ENCODE measurements at regions not wholly inside any gene's neighbourhood (a gene's known extent, or its start where the extent isn't known, plus 50 kb on each side); places are given as distances from the start of the nearest gene placed in this dataset.
"Not testable (repeated sequence)": the region's sequence is repeated elsewhere in the genome, so short reads cannot be mapped to it uniquely, and the experiment has no call there.

DNA sequence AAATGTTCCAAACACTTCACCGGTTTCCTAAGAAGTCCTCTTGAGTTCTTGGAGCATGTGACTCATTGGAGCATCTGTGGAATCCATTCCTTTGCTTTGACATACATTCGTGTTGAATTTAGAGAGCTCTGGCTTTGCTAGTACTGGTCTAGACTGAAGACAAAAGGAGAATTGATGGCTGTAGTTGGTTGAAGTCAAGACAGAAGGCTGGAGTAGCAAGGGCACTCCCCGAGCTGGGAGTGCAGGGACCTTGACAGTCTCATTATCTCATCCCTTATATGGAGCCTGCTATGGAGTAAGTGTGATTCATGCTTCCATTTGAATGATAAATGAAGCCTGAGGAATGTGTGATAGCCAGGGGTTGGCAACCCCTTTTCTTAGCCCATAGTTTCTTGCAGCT is 1249.1 kb downstream of the TYW1 start:
- no peak for TF ChIP-seq POLR2A (IDR thresholded peaks at IDR 0.05; ENCODE audit: low read depth, low read length)
- FAIRE-seq = no peak
- peak; percentile 15 for DNase-seq (ENCODE audit: insufficient read length, low spot score)

DNA sequence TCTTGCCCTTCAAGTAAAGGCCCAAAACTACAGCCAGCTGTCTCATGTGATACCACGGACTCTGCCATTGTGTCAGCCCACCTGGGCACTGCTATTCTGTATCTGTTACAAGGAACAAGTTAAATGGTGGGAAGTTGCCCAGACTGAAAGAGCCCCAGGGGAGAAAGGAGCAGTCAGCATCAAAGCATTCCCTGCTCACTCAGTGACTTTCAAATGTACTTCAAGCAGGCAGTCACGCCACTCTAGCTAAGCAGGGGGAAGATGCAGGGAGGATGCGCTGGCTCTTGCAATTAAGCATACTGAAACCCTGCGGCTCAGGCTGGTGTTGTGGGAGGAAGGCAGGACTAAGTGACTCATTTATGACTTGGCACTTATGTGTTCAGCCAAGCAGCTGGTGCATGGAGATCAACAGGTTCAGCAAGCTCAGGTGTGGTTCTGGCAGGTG is 1249.6 kb downstream of the TYW1 start:
- DNase-seq (ENCODE audit: insufficient read length, low spot score) (peak; percentile 36), FAIRE-seq (no peak)

GRCh38 chr7:68247126-68247525 is 1250.5 kb downstream of the TYW1 start:
- TF ChIP-seq POLR2A (IDR thresholded peaks at IDR 0.05; ENCODE audit: low read depth, low read length) = no peak
- FAIRE-seq (no peak), DNase-seq (ENCODE audit: insufficient read length, low spot score) (no peak)

More for the DNA sequence above, 1249.6 kb downstream of the TYW1 start:
- no peak for TF ChIP-seq POLR2A (IDR thresholded peaks at IDR 0.05; ENCODE audit: low read depth, low read length)

DNA sequence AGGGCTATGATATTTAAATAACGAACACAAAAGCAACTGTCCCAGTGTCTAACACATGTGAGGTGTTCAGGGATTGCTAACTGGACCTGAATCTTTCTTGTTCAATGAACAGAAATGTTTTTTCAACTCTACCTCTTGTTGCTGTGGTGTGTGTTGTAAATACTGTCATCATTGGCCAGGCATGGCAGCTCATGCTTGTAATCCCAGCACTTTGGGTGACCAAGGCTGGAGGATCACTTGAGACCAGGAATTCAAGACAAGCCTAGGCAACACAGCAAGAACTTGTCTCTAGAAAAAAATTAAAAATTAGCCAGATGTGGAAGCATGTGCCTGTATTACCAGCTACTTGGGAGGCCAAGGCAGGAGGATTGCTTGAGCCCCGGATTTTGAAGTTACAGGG is 1250.9 kb downstream of the TYW1 start:
- DNase-seq (ENCODE audit: insufficient read length, low spot score) (no peak), FAIRE-seq (no peak)
- TF ChIP-seq POLR2A (IDR thresholded peaks at IDR 0.05; ENCODE audit: low read depth, low read length) = no peak

GRCh38 chr7:68248973-68249372 is 1252.3 kb downstream of the TYW1 start:
- DNase-seq (ENCODE audit: insufficient read length, low spot score) = no peak
- no peak for TF ChIP-seq POLR2A (IDR thresholded peaks at IDR 0.05; ENCODE audit: low read depth, low read length)
- FAIRE-seq = no peak

DNA sequence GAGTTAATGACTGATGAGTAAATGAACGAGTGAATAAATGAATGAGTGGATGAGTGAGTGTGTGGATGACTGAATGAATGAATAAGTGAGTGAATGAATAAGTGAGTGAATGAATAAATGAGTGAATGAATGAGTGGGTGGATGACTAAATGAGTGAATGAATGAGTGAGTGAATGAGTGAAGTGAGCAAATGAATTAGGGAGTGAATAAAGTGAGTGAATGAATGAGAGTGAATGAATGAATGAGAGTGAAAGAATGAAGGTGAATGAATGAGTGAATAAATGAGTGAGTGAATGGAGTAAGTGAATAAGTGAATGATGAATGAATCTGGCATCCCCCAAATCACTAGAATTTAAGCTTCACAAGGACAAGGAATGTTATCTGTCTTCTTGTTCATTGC is 1253.0 kb downstream of the TYW1 start:
- no peak for TF ChIP-seq POLR2A (IDR thresholded peaks at IDR 0.05; ENCODE audit: low read depth, low read length)
- no peak for DNase-seq (ENCODE audit: insufficient read length, low spot score)
- no peak for FAIRE-seq

DNA sequence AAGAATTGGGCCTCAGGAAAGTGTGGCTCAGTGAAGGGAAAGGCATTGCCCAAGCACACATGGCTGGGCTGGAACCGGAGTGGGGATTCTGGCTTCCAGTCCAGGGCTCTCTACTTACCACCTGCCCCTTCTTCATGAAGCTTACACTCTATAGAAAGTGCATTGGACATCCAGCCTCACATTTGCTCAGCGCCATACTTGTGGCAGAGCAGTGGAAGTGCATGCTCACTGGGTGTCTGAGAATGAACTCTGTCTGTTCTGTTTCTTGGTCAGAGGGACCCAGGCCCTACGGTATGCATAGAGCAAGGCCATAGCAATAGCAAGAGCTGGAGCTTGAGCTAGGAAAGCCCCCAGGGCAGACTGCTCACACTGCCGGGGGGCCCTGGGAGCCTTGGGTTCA is 1253.5 kb downstream of the TYW1 start:
- no peak for TF ChIP-seq POLR2A (IDR thresholded peaks at IDR 0.05; ENCODE audit: low read depth, low read length)
- DNase-seq (ENCODE audit: insufficient read length, low spot score) (no peak), FAIRE-seq (no peak)

DNA sequence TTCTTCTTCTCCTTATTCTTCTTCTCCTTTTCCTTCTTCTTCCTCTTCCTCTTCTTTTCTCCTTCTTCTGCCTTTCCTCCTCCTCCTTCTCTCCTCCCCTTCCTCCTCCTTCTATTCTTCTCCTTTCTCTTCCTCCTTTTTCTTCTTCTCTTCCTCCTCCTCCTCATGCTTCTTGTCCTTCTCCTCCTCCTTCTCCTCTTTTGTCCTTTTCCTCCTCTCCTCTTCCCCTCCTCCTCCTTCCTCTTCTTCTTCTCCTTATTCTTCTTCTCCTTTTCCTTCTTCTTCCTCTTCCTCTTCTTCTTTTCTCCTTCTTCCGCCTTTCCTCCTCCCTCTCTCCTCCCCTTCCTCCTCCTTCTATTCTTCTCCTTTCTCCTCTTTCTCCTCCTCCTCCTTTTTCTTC is 1258.2 kb downstream of the TYW1 start:
- not testable (repeated sequence) for FAIRE-seq; DNase-seq (ENCODE audit: insufficient read length, low spot score)

- FAIRE-seq (no peak), DNase-seq (ENCODE audit: insufficient read length, low spot score) (no peak)
- TF ChIP-seq POLR2A (IDR thresholded peaks at IDR 0.05; ENCODE audit: low read depth, low read length) = no peak
Measured at GRCh38 chr7:68256295-68256694, 1259.7 kb downstream of the TYW1 start.

DNA sequence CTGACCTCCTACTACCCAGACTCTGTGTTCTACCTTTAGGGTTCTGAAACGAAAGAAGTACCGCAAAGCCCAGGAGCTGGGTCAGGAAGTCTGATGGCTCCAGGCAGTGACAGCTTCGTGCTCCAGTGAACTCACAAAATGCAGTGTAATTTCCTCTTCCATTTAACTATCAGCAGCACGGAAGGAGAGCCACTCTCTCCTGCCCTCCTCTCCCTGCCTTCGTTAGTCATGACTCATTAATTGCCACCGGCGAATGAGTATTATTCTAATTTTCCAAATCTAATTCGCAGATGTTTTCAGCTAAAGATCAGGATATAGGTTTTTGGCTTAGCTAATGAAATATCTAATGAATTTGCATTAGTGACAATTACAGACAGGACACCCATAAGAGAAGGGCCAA is 1262.0 kb downstream of the TYW1 start:
- DNase-seq (ENCODE audit: insufficient read length, low spot score) (no peak), FAIRE-seq (no peak)
- TF ChIP-seq POLR2A (IDR thresholded peaks at IDR 0.05; ENCODE audit: low read depth, low read length) = no peak

DNA sequence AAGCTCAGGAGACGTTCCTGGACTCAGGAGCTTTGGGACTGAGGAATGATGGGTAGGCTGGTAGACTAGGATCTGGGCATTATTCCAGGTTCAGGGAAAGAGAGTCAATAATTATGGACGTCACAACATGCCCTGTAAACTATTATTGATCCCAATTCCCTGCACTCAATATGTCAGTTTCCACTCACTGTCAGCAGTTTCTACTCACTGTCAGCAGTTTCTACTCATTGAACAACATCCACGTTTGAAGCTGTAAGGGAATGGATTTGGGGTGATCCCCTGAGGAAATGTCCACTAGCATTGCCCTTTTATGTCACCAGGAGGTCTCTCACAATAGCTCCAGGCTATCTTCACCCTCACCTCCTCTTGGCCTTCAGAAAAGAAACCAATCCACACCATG is 1268.6 kb downstream of the TYW1 start:
- DNase-seq (ENCODE audit: insufficient read length, low spot score) = no peak
- FAIRE-seq = no peak
- TF ChIP-seq POLR2A (IDR thresholded peaks at IDR 0.05; ENCODE audit: low read depth, low read length) = no peak

GRCh38 chr7:68266004-68266579 is 1269.5 kb downstream of the TYW1 start:
- TF ChIP-seq POLR2A (IDR thresholded peaks at IDR 0.05; ENCODE audit: low read depth, low read length) = no peak
- DNase-seq (ENCODE audit: insufficient read length, low spot score) = no peak
- no peak for FAIRE-seq

DNA sequence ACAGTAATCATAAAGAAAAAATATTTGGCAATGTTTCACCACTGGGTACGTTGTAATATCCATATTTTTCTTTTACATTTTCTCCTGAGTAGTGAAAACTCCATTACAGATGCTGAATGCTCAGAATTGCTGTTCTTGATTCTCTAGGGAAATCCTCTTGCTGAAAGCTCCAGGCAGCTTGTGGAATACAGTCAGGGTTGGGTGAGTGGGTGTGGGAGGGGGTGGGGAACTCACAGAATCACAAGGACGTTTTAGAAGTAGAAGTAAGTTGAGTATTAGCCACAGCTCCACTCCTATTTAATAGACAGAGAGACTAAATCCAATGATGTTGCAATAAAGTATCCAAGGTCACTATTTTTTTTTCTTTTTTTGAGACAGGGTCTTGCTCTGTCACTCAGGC is 1270.9 kb downstream of the TYW1 start:
- DNase-seq (ENCODE audit: insufficient read length, low spot score) (no peak), FAIRE-seq (no peak)
- TF ChIP-seq POLR2A (IDR thresholded peaks at IDR 0.05; ENCODE audit: low read depth, low read length) = no peak

DNA sequence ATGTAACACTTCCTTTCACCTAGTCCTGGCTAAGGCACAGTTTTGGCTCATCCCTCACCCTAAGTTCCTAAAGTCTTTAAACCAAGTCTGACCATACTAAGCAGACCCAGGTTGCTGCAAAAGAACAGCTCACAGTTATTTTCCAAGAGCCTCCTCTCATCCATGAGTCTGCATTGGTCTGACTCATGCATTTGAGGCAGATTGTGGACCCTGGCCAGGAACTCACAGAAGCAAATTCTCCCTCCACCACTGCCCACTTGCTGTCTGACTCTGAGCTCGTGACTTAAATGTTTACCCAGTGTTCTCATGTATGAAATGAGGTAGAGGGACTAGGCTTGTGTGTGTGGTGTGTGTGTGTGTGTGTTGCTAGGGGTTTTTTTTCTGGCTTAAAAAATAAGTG is 1272.8 kb downstream of the TYW1 start:
- no peak for TF ChIP-seq POLR2A (IDR thresholded peaks at IDR 0.05; ENCODE audit: low read depth, low read length)
- FAIRE-seq = peak; percentile 70
- peak; percentile 53 for DNase-seq (ENCODE audit: insufficient read length, low spot score)

DNA sequence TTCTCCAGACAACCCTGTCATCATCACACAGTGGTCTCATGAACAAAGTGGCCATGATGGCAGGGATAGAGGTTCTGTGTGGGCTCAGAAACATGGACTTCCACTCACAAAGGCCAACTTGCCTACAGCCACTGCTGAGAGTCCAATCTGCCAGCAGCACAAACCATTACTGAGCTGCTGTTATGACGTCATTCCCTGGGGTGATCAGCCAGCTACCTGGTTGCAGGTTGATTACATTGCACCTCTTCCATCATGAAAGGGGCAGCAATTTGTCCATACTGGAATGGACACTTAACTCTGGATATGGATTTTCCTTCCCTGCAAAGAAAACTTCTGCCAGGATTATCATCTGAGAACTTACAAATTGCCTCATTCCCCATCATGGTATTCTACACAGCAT is 1275.9 kb downstream of the TYW1 start:
- FAIRE-seq (no peak), DNase-seq (ENCODE audit: insufficient read length, low spot score) (no peak)
- TF ChIP-seq POLR2A (IDR thresholded peaks at IDR 0.05; ENCODE audit: low read depth, low read length) = no peak

GRCh38 chr7:68276725-68277124 is 1280.1 kb downstream of the TYW1 start:
- no peak for DNase-seq (ENCODE audit: insufficient read length, low spot score)
- no peak for TF ChIP-seq POLR2A (IDR thresholded peaks at IDR 0.05; ENCODE audit: low read depth, low read length)

More at GRCh38 chr7:68276725-68277124, 1280.1 kb downstream of the TYW1 start:
- no peak for FAIRE-seq

All from H54 (cell line).